Left lobe of liver (tissue), 2 donors: ENCODE measurements at regions not wholly inside any gene's neighbourhood (a gene's known extent, or its start where the extent isn't known, plus 50 kb on each side); places are given as distances from the start of the nearest gene placed in this dataset.

Source experiments
- ATAC-seq: fragments of 200-7000 bp; cut with Tn5 transposase; one replicate; pipeline ENCODE4 v1.9.1; 2020; ENCODE audit warnings: mild to moderate bottlenecking, moderate library complexity
- DNase-seq: peaks from one replicate; pipeline ENCODE4 v3.0.0-alpha.2; 2020; ENCODE audit warnings: low spot score
- donor health status: DM: no; HTN: no; CAD: no; lungs with moderate emphysema.
- donor health status: DM: no; HTN: yes; CAD: no.

- ATAC-seq = no peak
- DNase-seq = no peak
These were observed 1217.0 kb upstream of the ZEB2 start for GRCh38 chr2:145736871-145737270.

- no peak for ATAC-seq
- DNase-seq = no peak
These were observed 1211.5 kb upstream of the ZEB2 start for GRCh38 chr2:145731467-145731866.

- DNase-seq = no peak
- no peak for ATAC-seq
These were observed 1210.3 kb upstream of the ZEB2 start for GRCh38 chr2:145729993-145730770.

- DNase-seq = no peak
- ATAC-seq = no peak
These were observed 1209.6 kb upstream of the ZEB2 start for GRCh38 chr2:145729481-145729880.

- ATAC-seq = no peak
- DNase-seq = no peak
These were observed 1208.6 kb upstream of the ZEB2 start for GRCh38 chr2:145728511-145728910.

- ATAC-seq (no peak), DNase-seq (no peak)
These were observed 1206.0 kb upstream of the ZEB2 start for GRCh38 chr2:145725876-145726275.

GRCh38 chr2:145724311-145724898, 1204.5 kb upstream of the ZEB2 start:
- DNase-seq = no peak
- ATAC-seq = no peak

GRCh38 chr2:145723872-145724271, 1204.0 kb upstream of the ZEB2 start:
- ATAC-seq (no peak), DNase-seq (no peak)

GRCh38 chr2:145721681-145722080, 1201.8 kb upstream of the ZEB2 start:
- DNase-seq (no peak), ATAC-seq (no peak)

GRCh38 chr2:145715601-145716000, 1195.7 kb upstream of the ZEB2 start:
- DNase-seq (no peak), ATAC-seq (no peak)

GRCh38 chr2:145710303-145710702, 1190.4 kb upstream of the ZEB2 start:
- no peak for ATAC-seq
- DNase-seq = no peak

GRCh38 chr2:145702305-145702704, 1182.4 kb upstream of the ZEB2 start:
- DNase-seq = no peak
- ATAC-seq = no peak

- ATAC-seq (peak; percentile 26), DNase-seq (no peak)
These were observed 1173.1 kb upstream of the ZEB2 start for GRCh38 chr2:145692971-145693478.

GRCh38 chr2:145691659-145692058, 1171.7 kb upstream of the ZEB2 start:
- no peak for DNase-seq

GRCh38 chr2:145690183-145690778, 1170.4 kb upstream of the ZEB2 start:
- ATAC-seq (no peak), DNase-seq (no peak)

More at GRCh38 chr2:145691659-145692058, 1171.7 kb upstream of the ZEB2 start:
- ATAC-seq = no peak

GRCh38 chr2:145689277-145689676, 1169.4 kb upstream of the ZEB2 start:
- DNase-seq (no peak), ATAC-seq (no peak)

- ATAC-seq = no peak
These were observed 1168.2 kb upstream of the ZEB2 start for GRCh38 chr2:145688156-145688555.

GRCh38 chr2:145687442-145688134, 1167.7 kb upstream of the ZEB2 start:
- ATAC-seq (no peak), DNase-seq (no peak)

More at GRCh38 chr2:145688156-145688555, 1168.2 kb upstream of the ZEB2 start:
- DNase-seq = no peak

- DNase-seq (no peak), ATAC-seq (no peak)
These were observed 1165.6 kb upstream of the ZEB2 start for GRCh38 chr2:145685383-145686050.

- DNase-seq (no peak), ATAC-seq (no peak)
These were observed 1162.7 kb upstream of the ZEB2 start for GRCh38 chr2:145682546-145683157.
